NB4 (cell line): ENCODE measurements at regions not wholly inside any gene's neighbourhood (a gene's known extent, or its start where the extent isn't known, plus 50 kb on each side); places are given as distances from the start of the nearest gene placed in this dataset.

Source experiments
- CTCF ChIP-seq: IDR thresholded peaks from one replicate; pipeline ENCODE4 v1.5.1; 2012; ENCODE audit warnings: low read depth, low read length
- MYC ChIP-seq: IDR thresholded peaks from 2 replicates; pipeline ENCODE4 v1.6.1; 2011; ENCODE audit warnings: low read depth, low read length

GRCh38 chr5:123245689-123246088 lies 156.6 kb downstream of the PRDM6 start:
- TF ChIP-seq CTCF (no peak), MYC (no peak)
